Adrenal gland (tissue), 9 donors: ENCODE measurements at regions not wholly inside any gene's neighbourhood (a gene's known extent, or its start where the extent isn't known, plus 50 kb on each side); places are given as distances from the start of the nearest gene placed in this dataset.

ENCODE experiments used
- DNase-seq, 7 donors: peaks; one replicate each; pipeline ENCODE4 v3.0.0-alpha.2; 2019 to 2020
- H3K27ac ChIP-seq, 5 donors: fragments of 200-600 bp; sonication (generic) in 4 of 5; 1 replicate in 3 of 5; 2 replicates in 2 of 5; pipeline versions ENCODE4 v1.5.1 to v1.8.0; 2016 to 2020; ENCODE audit warnings: mild to moderate bottlenecking in 1 of 5
- H3K27me3 ChIP-seq: fragments of 200-600 bp; 2 replicates; pipeline ENCODE4 v1.8.0; 2021
- H3K36me3 ChIP-seq, 2 donors: fragments of 200-600 bp; replicated peaks in 1 of 2; 1 replicate in 1 of 2; 2 replicates in 1 of 2; pipeline versions ENCODE4 v1.5.1 to v1.8.0; 2018 to 2022
- H3K4me1 ChIP-seq, 2 donors: fragments of 200-600 bp; replicated peaks in 1 of 2; 1 replicate in 1 of 2; 2 replicates in 1 of 2; pipeline versions ENCODE4 v1.5.1 to v1.8.0; 2018 to 2021
- H3K4me3 ChIP-seq, 4 donors: fragments of 200-600 bp; sonication (generic) in 3 of 4; one replicate each; pipeline ENCODE4 v1.5.1; 2016 to 2018
- H3K9me3 ChIP-seq, 3 donors: fragments of 200-600 bp; sonication (generic) in 1 of 3; replicated peaks in 1 of 3; 1 replicate in 2 of 3; 2 replicates in 1 of 3; pipeline versions ENCODE4 v1.5.1 to v1.8.0; 2016 to 2021
- CTCF ChIP-seq, 6 experiments: fragments of 450-650 bp in 4 of 6; fragments of 200-600 bp in 2 of 6; sonication (generic) in 1 of 6; IDR thresholded peaks; 1 replicate in 5 of 6; 2 replicates in 1 of 6; pipeline versions ENCODE4 v1.5.1 to v1.8.0; 2016 to 2021; ENCODE audit warnings: antibody characterized with exemption in 6 of 6, mild to moderate bottlenecking in 2 of 6, moderate library complexity in 1 of 6
- POLR2A ChIP-seq, 2 donors: fragments of 450-650 bp; IDR thresholded peaks; one replicate each; pipeline ENCODE4 v1.6.1; 2017; ENCODE audit warnings: antibody characterized with exemption in 2 of 2, mild to moderate bottlenecking in 2 of 2, moderate library complexity in 1 of 2
- WGBS, 4 donors: extraction: QIAGEN DNeasy Blood & Tissue Kit in 2 of 4; methylation state at CpG; one replicate each; pipeline versions ENCODE4 v1.1.5 to v1.1.7; 2013 to 2017; 5-methylcytosine and 5-hydroxymethylcytosine counted together
- intact Hi-C, 2 donors: fragments of 100-400 bp; cut with DNase I; formaldehyde crosslinking; loops; one replicate each; pipeline versions ENCODE4 v1.14.1 to v1.15.0; 2022 to 2023
- donor health status: healthy with polysubstance abuse.
- donor health status: Bipolar disorder and iron deficiency.
- donor health status: DM: yes; HTN: yes; CAD: no.
- donor health status: DM: no; HTN: no; CAD: no.
- donor health status: DM: no; HTN: no; CAD: no.

- TF ChIP-seq CTCF (IDR thresholded peaks at IDR 0.05): no peak
- TF ChIP-seq POLR2A (IDR thresholded peaks at IDR 0.05): no peak
- peaks cover 19% of the 10 kb centered on the region for H3K27me3 ChIP-seq
- intact Hi-C loops: no loop called here
- H3K4me1 ChIP-seq: no peaks in the 10 kb centered on the region
- DNase-seq: no peak
- WGBS, 4 donors: 74 to 100% (median 80%) methylated on average over 3 of the region's 3 CpGs; no CpG with 5 or more reads in 1 of the 4 donors
- H3K9me3 ChIP-seq: no peaks in the 10 kb centered on the region
- no peak overlapping the region for H3K27ac ChIP-seq
- no peak overlapping the region for H3K4me3 ChIP-seq
- no peaks in the 10 kb centered on the region for H3K36me3 ChIP-seq
Observed at GRCh38 chrX:69069876-69070275, 95.4 kb downstream of the PJA1 start.

GRCh38 chrX:69069086-69069445, 96.2 kb downstream of the PJA1 start:
- no peaks in the 10 kb centered on the region for H3K36me3 ChIP-seq
- H3K27me3 ChIP-seq: peaks cover 19% of the 10 kb centered on the region
- TF ChIP-seq POLR2A (IDR thresholded peaks at IDR 0.05): no peak
- no peak for TF ChIP-seq CTCF (IDR thresholded peaks at IDR 0.05)
- intact Hi-C loops: no loop called here
- H3K4me1 ChIP-seq: no peaks in the 10 kb centered on the region
- DNase-seq: no peak
- 72 to 80% (median 76%) methylated on average over 1 to 4 of the region's 4 CpGs for WGBS, 4 donors
- no peak overlapping the region for H3K4me3 ChIP-seq
- H3K9me3 ChIP-seq: no peaks in the 10 kb centered on the region
- H3K27ac ChIP-seq: no peak overlapping the region

- WGBS, 4 donors: 70 to 84% (median 80%) methylated on average over 3 to 7 of the region's 7 CpGs
- no peak overlapping the region for H3K27ac ChIP-seq
- no peak overlapping the region for H3K4me3 ChIP-seq
- H3K27me3 ChIP-seq: peaks cover 19% of the 10 kb centered on the region
- no peaks in the 10 kb centered on the region for H3K36me3 ChIP-seq
- H3K4me1 ChIP-seq: no peaks in the 10 kb centered on the region
- peak in 1 of 7 donors; percentile 5 for DNase-seq
- TF ChIP-seq CTCF (IDR thresholded peaks at IDR 0.05) (no peak), POLR2A (IDR thresholded peaks at IDR 0.05) (no peak)
- intact Hi-C loops: no loop called here
- H3K9me3 ChIP-seq: no peaks in the 10 kb centered on the region
Observed at GRCh38 chrX:69068301-69069085, 96.8 kb downstream of the PJA1 start.

- Histone ChIP-seq H3K36me3 (no peaks in the 10 kb centered on the region), H3K27ac (no peak overlapping the region), H3K4me3 (no peak overlapping the region), H3K27me3 (peaks cover 23% of the 10 kb centered on the region), H3K9me3 (no peaks in the 10 kb centered on the region), H3K4me1 (no peaks in the 10 kb centered on the region)
- intact Hi-C loops: no loop called here
- TF ChIP-seq POLR2A (IDR thresholded peaks at IDR 0.05) (no peak), CTCF (IDR thresholded peaks at IDR 0.05) (no peak)
- peak in 1 of 7 donors; percentile 10 for DNase-seq
- 85 to 97% methylated on average over 2 of the region's 2 CpGs; no CpG with 5 or more reads in 2 of the 4 donors for WGBS, 4 donors
Observed at GRCh38 chrX:69067841-69068240, 97.4 kb downstream of the PJA1 start.
